ENCODE measurements at regions not wholly inside any gene's neighbourhood (a gene's known extent, or its start where the extent isn't known, plus 50 kb on each side); places are given as distances from the start of the nearest gene placed in this dataset.
"Not testable (repeated sequence)": the region's sequence is repeated elsewhere in the genome, so short reads cannot be mapped to it uniquely, and the experiment has no call there.

- no peak overlapping the region for H3K4me3 ChIP-seq (ENCODE audit: control insufficient read depth, low read depth, low read length)
- no peak for DNase-seq (ENCODE audit: low read depth)
- TF ChIP-seq CTCF (IDR thresholded peaks at IDR 0.05; ENCODE audit: control insufficient read depth, insufficient read depth, low read depth, low read length, missing control alignments) = no peak
Measured at GRCh38 chr6:135555550-135555949, 58.0 kb upstream of the AHI1 start.

- DNase-seq (ENCODE audit: low read depth) = no peak
- TF ChIP-seq CTCF (IDR thresholded peaks at IDR 0.05; ENCODE audit: control insufficient read depth, insufficient read depth, low read depth, low read length, missing control alignments) = no peak
- no peak overlapping the region for H3K4me3 ChIP-seq (ENCODE audit: control insufficient read depth, low read depth, low read length)
Measured at GRCh38 chr6:135557582-135557981, 60.0 kb upstream of the AHI1 start.

- not testable (repeated sequence) for DNase-seq (ENCODE audit: low read depth); H3K4me3 ChIP-seq (ENCODE audit: control insufficient read depth, low read depth, low read length)
Measured at GRCh38 chr6:135565605-135566004, 68.1 kb upstream of the AHI1 start.

- H3K4me3 ChIP-seq (ENCODE audit: control insufficient read depth, low read depth, low read length) = no peak overlapping the region
- no peak for DNase-seq (ENCODE audit: low read depth)
- TF ChIP-seq CTCF (IDR thresholded peaks at IDR 0.05; ENCODE audit: control insufficient read depth, insufficient read depth, low read depth, low read length, missing control alignments) = no peak
Measured at GRCh38 chr6:135566311-135567068, 69.0 kb upstream of the AHI1 start.

GRCh38 chr6:135567375-135568083 is 70.0 kb upstream of the AHI1 start:
- DNase-seq (ENCODE audit: low read depth) = no peak
- no peak for TF ChIP-seq CTCF (IDR thresholded peaks at IDR 0.05; ENCODE audit: control insufficient read depth, insufficient read depth, low read depth, low read length, missing control alignments)
- H3K4me3 ChIP-seq (ENCODE audit: control insufficient read depth, low read depth, low read length) = no peak overlapping the region

- peak; percentile 79 for DNase-seq (ENCODE audit: low read depth)
Measured at GRCh38 chr6:135568379-135568778, 70.8 kb upstream of the AHI1 start.

More at GRCh38 chr6:135568379-135568778, 70.8 kb upstream of the AHI1 start:
- no peak overlapping the region for H3K4me3 ChIP-seq (ENCODE audit: control insufficient read depth, low read depth, low read length)
- TF ChIP-seq CTCF (IDR thresholded peaks at IDR 0.05; ENCODE audit: control insufficient read depth, insufficient read depth, low read depth, low read length, missing control alignments) = no peak
